Central memory CD4-positive, alpha-beta T cell (primary cell): ENCODE measurements at regions not wholly inside any gene's neighbourhood (a gene's known extent, or its start where the extent isn't known, plus 50 kb on each side); places are given as distances from the start of the nearest gene placed in this dataset.
"Not testable (repeated sequence)": the region's sequence is repeated elsewhere in the genome, so short reads cannot be mapped to it uniquely, and the experiment has no call there.

ENCODE experiments used
- DNase-seq: peaks from one replicate; pipeline ENCODE4 v3.0.0; 2022

GRCh38 chr4:81314196-81314896, 99.3 kb upstream of the PRKG2 start:
- no peak for DNase-seq

GRCh38 chr4:81307991-81308390, 93.0 kb upstream of the PRKG2 start:
- no peak for DNase-seq

- no peak for DNase-seq
Observed at GRCh38 chr4:81304871-81305270, 89.8 kb upstream of the PRKG2 start.

GRCh38 chr4:81300352-81300751, 85.3 kb upstream of the PRKG2 start:
- not testable (repeated sequence) for DNase-seq

- DNase-seq, result no peak
Observed at GRCh38 chr4:81290813-81291212, 75.8 kb upstream of the PRKG2 start.

- DNase-seq, result no peak
Observed at GRCh38 chr4:81287101-81287500, 72.1 kb upstream of the PRKG2 start.

GRCh38 chr4:81282131-81282530, 67.1 kb upstream of the PRKG2 start:
- no peak for DNase-seq

GRCh38 chr4:81274460-81274859, 59.4 kb upstream of the PRKG2 start:
- DNase-seq, result no peak

- no peak for DNase-seq
Observed at GRCh38 chr4:81272671-81273070, 57.6 kb upstream of the PRKG2 start.
